H9 (cell line): ENCODE measurements at regions not wholly inside any gene's neighbourhood (a gene's known extent, or its start where the extent isn't known, plus 50 kb on each side); places are given as distances from the start of the nearest gene placed in this dataset.

Source experiments
- DNase-seq: peaks from one replicate; pipeline ENCODE4 v3.0.0-alpha.2; 2017
- H2AFZ ChIP-seq: one replicate; pipeline ENCODE4 v1.6.1; 2013; ENCODE audit warnings: mild to moderate bottlenecking, low read length, control low read depth, moderate library complexity
- H2AK5ac ChIP-seq: 2 replicates; pipeline ENCODE4 v1.6.1; 2013; ENCODE audit warnings: low read length, control low read depth, mixed read lengths; ENCODE audit not compliant: insufficient read length
- H2BK120ac ChIP-seq: one replicate; pipeline ENCODE4 v1.6.1; 2013; ENCODE audit warnings: low read depth, mild to moderate bottlenecking, low read length, control low read depth, inconsistent platforms; ENCODE audit not compliant: poor library complexity, severe bottlenecking
- H2BK12ac ChIP-seq: 2 replicates; pipeline ENCODE4 v1.6.1; 2013; ENCODE audit warnings: low read length, control low read depth, mixed read lengths, low read depth; ENCODE audit not compliant: insufficient read length
- H2BK15ac ChIP-seq: 2 replicates; pipeline ENCODE4 v1.6.1; 2013; ENCODE audit warnings: low read depth, low read length, control low read depth
- H2BK20ac ChIP-seq: one replicate; pipeline ENCODE4 v1.6.1; 2013; ENCODE audit warnings: low read depth, mild to moderate bottlenecking, low read length, control low read depth, inconsistent platforms; ENCODE audit not compliant: poor library complexity, severe bottlenecking
- H2BK5ac ChIP-seq: 2 replicates; pipeline ENCODE4 v1.6.1; 2013; ENCODE audit warnings: low read length, control low read depth, mixed read lengths; ENCODE audit not compliant: insufficient read length
- H3K14ac ChIP-seq: 2 replicates; pipeline ENCODE4 v1.6.1; 2013; ENCODE audit warnings: low read length, control low read depth; ENCODE audit not compliant: insufficient read depth
- H3K18ac ChIP-seq: 2 replicates; pipeline ENCODE4 v1.6.1; 2013; ENCODE audit warnings: low read depth, mild to moderate bottlenecking, mixed read lengths, low read length, control low read depth; ENCODE audit not compliant: insufficient read length
- H3K23ac ChIP-seq: 2 replicates; pipeline ENCODE4 v1.6.1; 2013; ENCODE audit warnings: low read length, control low read depth, mixed read lengths, low read depth; ENCODE audit not compliant: insufficient read length
- H3K23me2 ChIP-seq: 2 replicates; pipeline ENCODE4 v1.6.1; 2013; ENCODE audit warnings: low read depth, mild to moderate bottlenecking, mixed read lengths, low read length, control low read depth; ENCODE audit not compliant: insufficient read length, poor library complexity, severe bottlenecking
- H3K27ac ChIP-seq: 2 replicates; pipeline ENCODE4 v1.5.1; 2013; ENCODE audit warnings: low read length, control low read depth, mixed read lengths, low read depth; ENCODE audit not compliant: insufficient read length
- H3K27me3 ChIP-seq: 2 replicates; pipeline ENCODE4 v1.6.1; 2013; ENCODE audit warnings: low read length, control low read depth, inconsistent platforms; ENCODE audit not compliant: insufficient read depth
- H3K4ac ChIP-seq: 2 replicates; pipeline ENCODE4 v1.6.1; 2013; ENCODE audit warnings: low read depth, mild to moderate bottlenecking, control low read depth, inconsistent platforms, low read length, moderate library complexity
- H3K4me1 ChIP-seq: 2 replicates; pipeline ENCODE4 v1.6.1; 2013; ENCODE audit warnings: low read length, control low read depth, inconsistent platforms; ENCODE audit not compliant: insufficient read depth
- H3K4me2 ChIP-seq: 2 replicates; pipeline ENCODE4 v1.6.1; 2013; ENCODE audit warnings: low read length, control low read depth, mixed read lengths; ENCODE audit not compliant: insufficient read length, insufficient read depth
- H3K56ac ChIP-seq: 2 replicates; pipeline ENCODE4 v1.6.1; 2013; ENCODE audit warnings: low read depth, mild to moderate bottlenecking, mixed read lengths, low read length, control low read depth; ENCODE audit not compliant: insufficient read length
- H3K79me1 ChIP-seq: 2 replicates; pipeline ENCODE4 v1.6.1; 2013; ENCODE audit warnings: low read depth, mild to moderate bottlenecking, moderate library complexity, low read length, control low read depth, inconsistent platforms; ENCODE audit not compliant: insufficient read depth, poor library complexity, severe bottlenecking
- H3K79me2 ChIP-seq: 2 replicates; pipeline ENCODE4 v1.6.1; 2013; ENCODE audit warnings: low read length, control low read depth, inconsistent platforms; ENCODE audit not compliant: insufficient read depth
- H3K9ac ChIP-seq: 2 replicates; pipeline ENCODE4 v1.6.1; 2013; ENCODE audit warnings: low read length, control low read depth, mixed read lengths; ENCODE audit not compliant: insufficient read length; ENCODE audit errors: extremely low read depth
- H3K9me3 ChIP-seq: one replicate; pipeline ENCODE4 v1.6.1; 2013; ENCODE audit warnings: low read depth, low read length, inconsistent platforms; ENCODE audit not compliant: control insufficient read depth
- H3T11ph ChIP-seq: one replicate; pipeline ENCODE4 v1.6.1; 2013; ENCODE audit warnings: mild to moderate bottlenecking, low read length, control low read depth, inconsistent platforms
- H4K20me1 ChIP-seq: one replicate; pipeline ENCODE4 v1.6.1; 2013; ENCODE audit not compliant: control insufficient read depth, insufficient read length, insufficient read depth
- H4K5ac ChIP-seq: 2 replicates; pipeline ENCODE4 v1.6.1; 2013; ENCODE audit warnings: low read depth, mild to moderate bottlenecking, mixed read lengths, low read length, control low read depth; ENCODE audit not compliant: insufficient read length
- H4K8ac ChIP-seq: replicated peaks from 2 replicates; pipeline ENCODE4 v1.6.1; 2013; ENCODE audit warnings: low read length, control low read depth, mixed read lengths, low read depth; ENCODE audit not compliant: insufficient read length
- H4K91ac ChIP-seq: 2 replicates; pipeline ENCODE4 v1.6.1; 2013; ENCODE audit warnings: low read depth, mild to moderate bottlenecking, moderate library complexity, mixed read lengths, low read length, control low read depth; ENCODE audit not compliant: insufficient read length
- H3K27ac Mint-ChIP-seq, 3 experiments: 2 replicates in 2 of 3; 3 replicates in 1 of 3; pipeline ENCODE4 v1.8.0; 2020 to 2021; ENCODE audit warnings: mixed read lengths in 3 of 3, mild to moderate bottlenecking in 1 of 3, moderate library complexity in 1 of 3
- H3K27me3 Mint-ChIP-seq: 2 replicates; pipeline ENCODE4 v1.8.0; 2021; ENCODE audit warnings: low read depth, mild to moderate bottlenecking, moderate library complexity, mixed read lengths
- H3K36me3 Mint-ChIP-seq, 3 experiments: 2 replicates in 2 of 3; 3 replicates in 1 of 3; pipeline ENCODE4 v1.8.0; 2020 to 2021; ENCODE audit warnings: low read depth in 3 of 3, mixed read lengths in 3 of 3; ENCODE audit not compliant: insufficient read depth in 1 of 3
- H3K4me1 Mint-ChIP-seq, 2 experiments: 2 replicates each; pipeline ENCODE4 v1.8.0; 2020; ENCODE audit warnings: mixed read lengths in 2 of 2
- H3K4me3 Mint-ChIP-seq, 2 experiments: 2 replicates in 1 of 2; 3 replicates in 1 of 2; pipeline ENCODE4 v1.8.0; 2020 to 2021; ENCODE audit warnings: mild to moderate bottlenecking in 2 of 2, mixed read lengths in 2 of 2, moderate library complexity in 1 of 2
- H3K9me3 Mint-ChIP-seq, 2 experiments: 2 replicates in 1 of 2; 3 replicates in 1 of 2; pipeline ENCODE4 v1.8.0; 2020; ENCODE audit warnings: mild to moderate bottlenecking in 2 of 2, mixed read lengths in 2 of 2, moderate library complexity in 1 of 2
- CTCF ChIP-seq: fragments of 200-600 bp; sonication (generic); conservative IDR thresholded peaks from 3 replicates; pipeline ENCODE4 v1.8.0; 2021; ENCODE audit warnings: antibody characterized with exemption, mild to moderate bottlenecking
- WGBS: extraction: QIAGEN DNeasy Blood & Tissue Kit; methylation state at CpG from one replicate; pipeline ENCODE4 v1.1.7; 2013; ENCODE audit warnings: missing lambda C conversion rate, low lambda C conversion rate, mixed read lengths; ENCODE audit not compliant: insufficient read length; ENCODE audit errors: extremely low coverage; 5-methylcytosine and 5-hydroxymethylcytosine counted together

- Mint-ChIP-seq H3K9me3 (no peaks in the 10 kb centered on the region), H3K4me1 (peaks cover 35 to 38% of the 10 kb centered on the region in 2 experiments), H3K27me3 (no peaks in the 10 kb centered on the region), H3K36me3 (peaks cover 0 to 4% (median 0%) of the 10 kb centered on the region in 3 experiments; a peak in 3 of 7 replicates), H3K4me3 (no peak overlapping the region), H3K27ac (no peak overlapping the region; a peak in 1 of 7 replicates)
- H2BK5ac ChIP-seq: no peak overlapping the region
- H3K56ac ChIP-seq: no peak overlapping the region
- WGBS: no CpG with 5 or more reads among the region's 2 CpGs
- H3K14ac ChIP-seq: no peak overlapping the region
- H3K9me3 ChIP-seq: no peaks in the 10 kb centered on the region
- no peaks in the 10 kb centered on the region for H3K27me3 ChIP-seq
- H3K4me2 ChIP-seq: no peak overlapping the region
- no peak overlapping the region for H3K4ac ChIP-seq
- no peaks in the 10 kb centered on the region; the same call in none of the 2 replicates for H3K4me1 ChIP-seq
- H4K8ac ChIP-seq: no peak overlapping the region
- H2BK120ac ChIP-seq: no peak overlapping the region
- H2AFZ ChIP-seq: no peak overlapping the region
- H3K9ac ChIP-seq: no peak overlapping the region
- H3T11ph ChIP-seq: no peak overlapping the region
- DNase-seq: no peak
- no peak overlapping the region for H4K91ac ChIP-seq
- H2BK20ac ChIP-seq: no peak overlapping the region
- no peak overlapping the region for H3K18ac ChIP-seq
- H3K27ac ChIP-seq: no peak overlapping the region
- no peaks in the 10 kb centered on the region for H3K23me2 ChIP-seq
- H4K20me1 ChIP-seq: no peaks in the 10 kb centered on the region
- H2BK12ac ChIP-seq: no peak overlapping the region
- no peak overlapping the region for H4K5ac ChIP-seq
- no peak overlapping the region for H2BK15ac ChIP-seq
- no peaks in the 10 kb centered on the region for H3K79me2 ChIP-seq
- H3K79me1 ChIP-seq: no peaks in the 10 kb centered on the region
- no peak overlapping the region for H2AK5ac ChIP-seq
- no peak overlapping the region for H3K23ac ChIP-seq
- no peak for TF ChIP-seq CTCF
These were observed 240.9 kb upstream of the GULP1 start for GRCh38 chr2:188050726-188051125.
